Transverse colon (tissue), 4 donors: ENCODE measurements at regions not wholly inside any gene's neighbourhood (a gene's known extent, or its start where the extent isn't known, plus 50 kb on each side); places are given as distances from the start of the nearest gene placed in this dataset.

Experiments used
- DNase-seq: peaks from one replicate; pipeline ENCODE4 v3.0.0-alpha.2; 2019
- H3K27ac ChIP-seq, 4 donors: fragments of 200-600 bp; sonication (generic); 2 replicates each; pipeline ENCODE4 v1.5.1; 2016 to 2018; ENCODE audit warnings: inconsistent platforms in 4 of 4
- H3K27me3 ChIP-seq: fragments of 200-600 bp; sonication (generic); 2 replicates; pipeline ENCODE4 v1.5.1; 2017; ENCODE audit warnings: inconsistent platforms
- H3K36me3 ChIP-seq, 4 donors: fragments of 200-600 bp; sonication (generic); 2 replicates each; pipeline ENCODE4 v1.5.1; 2017 to 2019; ENCODE audit warnings: inconsistent platforms in 4 of 4
- H3K4me1 ChIP-seq, 4 donors: fragments of 200-600 bp; sonication (generic); 2 replicates each; pipeline ENCODE4 v1.5.1; 2017 to 2020; ENCODE audit warnings: inconsistent platforms in 4 of 4
- H3K4me3 ChIP-seq, 4 donors: fragments of 200-600 bp; sonication (generic); 1 replicate in 1 of 4; 2 replicates in 3 of 4; pipeline versions ENCODE4 v1.5.1 to v1.6.1; 2017 to 2019; ENCODE audit warnings: inconsistent platforms in 4 of 4
- H3K9me3 ChIP-seq, 2 donors: fragments of 200-600 bp; sonication (generic); 2 replicates each; pipeline ENCODE4 v1.5.1; 2017 to 2019; ENCODE audit warnings: inconsistent platforms in 2 of 2
- CTCF ChIP-seq, 5 experiments: fragments of 200-600 bp in 3 of 5; fragments of 450-650 bp in 2 of 5; sonication (generic) in 3 of 5; IDR thresholded peaks; 1 replicate in 2 of 5; 2 replicates in 3 of 5; pipeline ENCODE4 v1.5.1; 2016 to 2017; ENCODE audit warnings: antibody characterized with exemption in 5 of 5, inconsistent platforms in 3 of 5, mild to moderate bottlenecking in 2 of 5, moderate library complexity in 1 of 5
- EP300 ChIP-seq: sonication (generic); formaldehyde crosslinking; IDR thresholded peaks from one replicate; pipeline ENCODE4 v1.6.1; 2017; ENCODE audit warnings: antibody characterized with exemption, low read depth
- POLR2A ChIP-seq: fragments of 450-650 bp; IDR thresholded peaks from one replicate; pipeline ENCODE4 v1.6.1; 2016; ENCODE audit warnings: antibody characterized with exemption, mild to moderate bottlenecking, moderate library complexity
- POLR2AphosphoS5 ChIP-seq, 3 donors: sonication (generic); formaldehyde crosslinking; IDR thresholded peaks; one replicate each; pipeline ENCODE4 v1.6.1; 2016; ENCODE audit warnings: antibody characterized with exemption in 3 of 3
- WGBS, 2 donors: methylation state at CpG; one replicate each; pipeline ENCODE4 v1.1.5; 2018; ENCODE audit warnings: low coverage in 1 of 2; 5-methylcytosine and 5-hydroxymethylcytosine counted together
- in situ Hi-C, 4 donors: fragments of 200-750 bp; cut with MboI; loops; one replicate each; pipeline versions ENCODE4 v1.15.0 to v1.15.1; 2017; ENCODE audit warnings: low sequenced_read_pairs in 3 of 4, low pct_ligation_motif_present in 1 of 4, low pct_unique_long_range_greater_than_20kb in 1 of 4
- intact Hi-C: fragments of 100-400 bp; cut with DNase I; formaldehyde crosslinking; loops from one replicate; pipeline ENCODE4 v1.15.1; 2023; ENCODE audit warnings: low total_unique reads

GRCh38 chr4:119829326-119829725, 200.7 kb upstream of the PDE5A start:
- no peak for TF ChIP-seq POLR2A
- in situ Hi-C loops: no loop called here

GRCh38 chr4:119825696-119826095, 197.1 kb upstream of the PDE5A start:
- TF ChIP-seq POLR2AphosphoS5 (IDR thresholded peaks at IDR 0.05): no peak
- no peak for TF ChIP-seq CTCF (IDR thresholded peaks at IDR 0.05)
- no peak for TF ChIP-seq EP300
- no peak for TF ChIP-seq POLR2A
- no peak overlapping the region for H3K4me3 ChIP-seq
- no peaks in the 10 kb centered on the region for H3K27me3 ChIP-seq
- WGBS, 2 donors: 61 to 78% methylated on average over 2 of the region's 2 CpGs
- H3K9me3 ChIP-seq: no peaks in the 10 kb centered on the region
- intact Hi-C loops: no loop called here
- in situ Hi-C loops: no loop called here
- H3K4me1 ChIP-seq: no peaks in the 10 kb centered on the region
- H3K36me3 ChIP-seq: no peaks in the 10 kb centered on the region
- DNase-seq: no peak
- no peak overlapping the region for H3K27ac ChIP-seq

More at GRCh38 chr4:119829326-119829725, 200.7 kb upstream of the PDE5A start:
- DNase-seq: no peak
- Histone ChIP-seq H3K36me3 (no peaks in the 10 kb centered on the region), H3K9me3 (no peaks in the 10 kb centered on the region), H3K4me1 (peaks cover 0 to 6% (median 0%) of the 10 kb centered on the region in 4 donors), H3K27me3 (no peaks in the 10 kb centered on the region), H3K4me3 (no peak overlapping the region), H3K27ac (no peak overlapping the region)
- intact Hi-C loops: no loop called here
- 90 to 91% methylated on average over 2 of the region's 2 CpGs for WGBS, 2 donors

- intact Hi-C loops: no loop called here
- in situ Hi-C loops: no loop called here
Observed at GRCh38 chr4:119823891-119824290, 195.3 kb upstream of the PDE5A start.

GRCh38 chr4:119823045-119823444, 194.4 kb upstream of the PDE5A start:
- no peak for TF ChIP-seq CTCF (IDR thresholded peaks at IDR 0.05)
- TF ChIP-seq POLR2AphosphoS5 (IDR thresholded peaks at IDR 0.05): no peak
- TF ChIP-seq EP300: no peak
- TF ChIP-seq POLR2A: no peak
- Histone ChIP-seq H3K27me3 (no peaks in the 10 kb centered on the region), H3K36me3 (no peaks in the 10 kb centered on the region), H3K27ac (no peak overlapping the region), H3K4me1 (no peaks in the 10 kb centered on the region), H3K9me3 (no peaks in the 10 kb centered on the region), H3K4me3 (no peak overlapping the region)
- in situ Hi-C loops: no loop called here
- intact Hi-C loops: no loop called here
- WGBS, 2 donors: 73 to 79% methylated on average over 1 of the region's 1 CpG
- no peak for DNase-seq

More at GRCh38 chr4:119823891-119824290, 195.3 kb upstream of the PDE5A start:
- Histone ChIP-seq H3K9me3 (no peaks in the 10 kb centered on the region), H3K27me3 (no peaks in the 10 kb centered on the region), H3K4me3 (no peak overlapping the region), H3K4me1 (no peaks in the 10 kb centered on the region), H3K36me3 (no peaks in the 10 kb centered on the region), H3K27ac (no peak overlapping the region)
- TF ChIP-seq CTCF (IDR thresholded peaks at IDR 0.05): no peak
- TF ChIP-seq EP300: no peak
- TF ChIP-seq POLR2A: no peak
- no peak for TF ChIP-seq POLR2AphosphoS5 (IDR thresholded peaks at IDR 0.05)
- DNase-seq: no peak

- Histone ChIP-seq H3K4me3 (no peak overlapping the region), H3K36me3 (no peaks in the 10 kb centered on the region), H3K9me3 (peaks cover 0 to 14% of the 10 kb centered on the region in 2 donors), H3K4me1 (no peaks in the 10 kb centered on the region), H3K27me3 (no peaks in the 10 kb centered on the region), H3K27ac (no peak overlapping the region)
- in situ Hi-C loops: no loop called here
- TF ChIP-seq CTCF (IDR thresholded peaks at IDR 0.05): no peak
- TF ChIP-seq POLR2A: no peak
- TF ChIP-seq EP300: no peak
- TF ChIP-seq POLR2AphosphoS5 (IDR thresholded peaks at IDR 0.05): no peak
- no peak for DNase-seq
- intact Hi-C loops: no loop called here
Observed at GRCh38 chr4:119816473-119816872, 187.9 kb upstream of the PDE5A start.
